ENCODE measurements at regions not wholly inside any gene's neighbourhood (a gene's known extent, or its start where the extent isn't known, plus 50 kb on each side); places are given as distances from the start of the nearest gene placed in this dataset.

DNA sequence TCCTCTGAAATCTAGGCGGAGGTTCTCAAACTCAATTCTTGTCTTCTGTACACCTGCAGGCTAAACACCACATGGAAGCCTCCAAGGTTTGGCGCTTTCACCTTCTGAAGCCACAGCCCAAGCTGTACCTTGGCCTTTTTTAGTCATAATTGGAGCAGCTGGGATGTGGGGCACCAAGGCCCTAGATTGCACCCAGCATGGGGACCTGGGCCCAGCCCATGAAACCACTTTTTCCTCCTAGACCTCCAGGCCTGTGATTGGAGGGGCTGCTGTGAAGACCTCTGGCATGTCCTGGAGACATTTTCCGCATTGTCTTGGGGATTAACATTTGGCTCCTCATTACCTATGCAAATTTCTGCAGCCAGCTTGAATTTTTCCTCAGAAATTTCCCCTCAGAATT, 181.0 kb downstream of the TYW3 start (continued):
- TF ChIP-seq HOXA3 (CRISPR knock-in tag; IDR thresholded peaks at IDR 0.05), result no peak
- no peak for TF ChIP-seq MTF1 (CRISPR knock-in tag; IDR thresholded peaks at IDR 0.05)
- no peak for TF ChIP-seq GLI4 (CRISPR knock-in tag; IDR thresholded peaks at IDR 0.05; ENCODE audit: borderline replicate concordance)
- TF ChIP-seq HES4 (CRISPR knock-in tag; IDR thresholded peaks at IDR 0.05; ENCODE audit: borderline replicate concordance), result no peak
- TF ChIP-seq FIP1L1 (IDR thresholded peaks at IDR 0.05; ENCODE audit: borderline replicate concordance, insufficient read depth, low read depth, low read length), result no peak
- TF ChIP-seq MATR3 (CRISPR knock-in tag; IDR thresholded peaks at IDR 0.05), result no peak
- no peak for TF ChIP-seq BRD4 (CRISPR knock-in tag; IDR thresholded peaks at IDR 0.05)
- TF ChIP-seq ZNF564 (CRISPR knock-in tag; IDR thresholded peaks at IDR 0.05), result no peak
- no peak for TF ChIP-seq NKX3-1 (CRISPR knock-in tag; IDR thresholded peaks at IDR 0.05)

DNA sequence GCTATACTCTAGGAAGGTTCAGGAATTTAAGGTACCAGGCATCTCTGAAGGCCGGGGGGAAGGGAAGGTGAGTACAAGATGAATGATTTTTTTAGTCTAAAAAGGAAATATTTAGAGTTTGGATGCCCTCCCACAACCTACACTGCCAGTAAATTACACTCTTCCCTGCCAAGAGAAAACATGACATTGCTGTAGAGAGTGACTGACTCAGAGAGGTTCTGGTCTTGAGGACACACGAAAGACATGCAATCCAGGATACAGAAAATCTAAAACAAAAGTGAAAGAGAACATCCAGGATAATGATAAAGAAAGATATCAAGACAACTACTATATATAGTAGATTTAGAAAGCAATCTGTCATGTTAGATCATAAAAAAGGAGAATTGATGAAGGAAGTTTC, 200.5 kb downstream of the TYW3 start:
- DNase-seq (ENCODE audit: low spot score) (no peak), FAIRE-seq (no peak), ATAC-seq (no peak)
- Histone ChIP-seq H3K79me2 (ENCODE audit: insufficient read depth, low read length) (no peaks in the 10 kb centered on the region), H3K36me3 (replicated peaks in 1 of 2; ENCODE audit: control insufficient read depth in 1 of 2, insufficient read depth in 2 of 2, low read length in 2 of 2) (no peaks in the 10 kb centered on the region), H4K20me1 (ENCODE audit: insufficient read depth, low read length) (no peaks in the 10 kb centered on the region), H3K4me1 (ENCODE audit: insufficient read depth, low read length) (no peaks in the 10 kb centered on the region), H3K27ac (ENCODE audit: extremely low read length, insufficient read depth, low read length) (no peak overlapping the region), H3K4me3 (replicated peaks in 1 of 3; ENCODE audit: insufficient read depth in 1 of 3, low read depth in 2 of 3, low read length in 3 of 3) (no peak overlapping the region), H3K9me3 (ENCODE audit: low read length) (peaks cover 4% of the 10 kb centered on the region; the same call in 1 of the 2 replicates), H3K4me2 (ENCODE audit: low read depth, low read length) (no peak overlapping the region), H2AFZ (ENCODE audit: low read length) (no peak overlapping the region), H3K9ac (ENCODE audit: insufficient read depth, low read depth, low read length) (no peak overlapping the region), H3K27me3 (ENCODE audit: control insufficient read depth in 1 of 2, insufficient read depth in 2 of 2, low read length in 2 of 2) (no peaks in the 10 kb centered on the region)
- in situ Hi-C loops (cut with HindIII; ENCODE audit: extremely low pct_ligation_motif_present, low pct_unique_long_range_greater_than_20kb), result no loop called here
- no TSS peak for BruUV-seq (replicated peaks)
- POLR2A ChIA-PET, result no interaction called here
- intact Hi-C loops (cut with micrococcal nuclease; ENCODE audit: unreplicated experiment), result no loop called here
- 0% methylated on average over 2 of the region's 2 CpGs for WGBS (ENCODE audit: low lambda C conversion rate)
- CTCF ChIA-PET (ENCODE audit: low intra/inter-chr PET ratio, low total read pairs), result no interaction called here
- TF ChIP-seq, protein P1, sequence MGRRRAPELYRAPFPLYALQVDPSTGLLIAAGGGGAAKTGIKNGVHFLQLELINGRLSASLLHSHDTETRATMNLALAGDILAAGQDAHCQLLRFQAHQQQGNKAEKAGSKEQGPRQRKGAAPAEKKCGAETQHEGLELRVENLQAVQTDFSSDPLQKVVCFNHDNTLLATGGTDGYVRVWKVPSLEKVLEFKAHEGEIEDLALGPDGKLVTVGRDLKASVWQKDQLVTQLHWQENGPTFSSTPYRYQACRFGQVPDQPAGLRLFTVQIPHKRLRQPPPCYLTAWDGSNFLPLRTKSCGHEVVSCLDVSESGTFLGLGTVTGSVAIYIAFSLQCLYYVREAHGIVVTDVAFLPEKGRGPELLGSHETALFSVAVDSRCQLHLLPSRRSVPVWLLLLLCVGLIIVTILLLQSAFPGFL (CRISPR knock-in tag; IDR thresholded peaks at IDR 0.05), result no peak
- TF ChIP-seq ZNF546 (CRISPR knock-in tag; conservative IDR thresholded peaks at IDR 0.05) (no peak), ZNF451 (CRISPR knock-in tag; IDR thresholded peaks at IDR 0.05) (no peak), MEIS1 (CRISPR knock-in tag; IDR thresholded peaks at IDR 0.05; ENCODE audit: borderline replicate concordance) (no peak)
